GM12878 (cell line): ENCODE measurements at regions not wholly inside any gene's neighbourhood (a gene's known extent, or its start where the extent isn't known, plus 50 kb on each side); places are given as distances from the start of the nearest gene placed in this dataset.

Experiments
- ATAC-seq: fragments of 200-7000 bp; cut with Tn5 transposase; 3 replicates; pipeline ENCODE4 v1.9.1; 2020; ENCODE audit warnings: mild to moderate bottlenecking, moderate library complexity
- BruUV-seq: library from RNA; stranded (reverse); fragments of 400-500 nt; replicated peaks from 2 replicates; lab custom pipeline; 2021; lab: Mats Ljungman, UMichigan
- CTCF ChIA-PET: fragments of 300-600 bp; sonication (Branson Sonifier 250); formaldehyde crosslinking; extraction: SDS; loops from one replicate; lab custom pipeline; 2021; ENCODE audit warnings: inconsistent platforms; lab: Yijun Ruan, JAX
- POLR2A ChIA-PET: fragments of 350-600 bp; formaldehyde crosslinking; extraction: SDS; loops from one replicate; lab custom pipeline; 2021; ENCODE audit warnings: inconsistent platforms; lab: Charles Lee
- RAD21 ChIA-PET: fragments of 300-600 bp; sonication (Branson Sonifier 250); formaldehyde crosslinking; loops from one replicate; lab custom pipeline; 2023; ENCODE audit warnings: antibody characterized with exemption; ENCODE audit not compliant: unreplicated experiment; lab: Charles Lee
- SMC1A ChIA-PET: fragments of 300-600 bp; sonication (Branson Sonifier 250); formaldehyde crosslinking; loops from one replicate; lab custom pipeline; 2023; ENCODE audit not compliant: unreplicated experiment, uncharacterized antibody; lab: Charles Lee
- DNase-seq: peaks from one replicate; pipeline ENCODE4 v3.0.0-alpha.2; 2011; ENCODE audit warnings: low read depth, low spot score
- FAIRE-seq: peaks from 3 replicates; lab custom pipeline; 2011; peaks lifted over from hg19 to GRCh38; lab: Jason Lieb, UNC
- H2AFZ ChIP-seq: 2 replicates; pipeline ENCODE4 v1.6.0; 2011; ENCODE audit warnings: low read depth, low read length, control low read depth; ENCODE audit not compliant: control insufficient read depth
- H3K27ac ChIP-seq: 2 replicates; pipeline ENCODE4 v1.5.1; 2011; ENCODE audit warnings: control low read depth; ENCODE audit not compliant: control insufficient read depth, insufficient read depth
- H3K27me3 ChIP-seq, 2 experiments: replicated peaks in 1 of 2; 2 replicates each; pipeline versions ENCODE4 v1.6.0 to v1.6.1; 2011; ENCODE audit warnings: low read length in 1 of 2; ENCODE audit not compliant: control insufficient read depth in 2 of 2, insufficient read depth in 2 of 2
- H3K36me3 ChIP-seq, 2 experiments: 2 replicates each; pipeline ENCODE4 v1.5.1; 2011; ENCODE audit warnings: low read length in 1 of 2; ENCODE audit not compliant: control insufficient read depth in 2 of 2, insufficient read depth in 2 of 2
- H3K4me1 ChIP-seq: 2 replicates; pipeline ENCODE4 v1.6.1; 2011; ENCODE audit warnings: mild to moderate bottlenecking, low read length, moderate library complexity, mixed read lengths; ENCODE audit not compliant: control insufficient read depth, insufficient read depth
- H3K4me2 ChIP-seq: 2 replicates; pipeline ENCODE4 v1.6.0; 2011; ENCODE audit warnings: control low read depth; ENCODE audit not compliant: control insufficient read depth, insufficient read depth
- H3K4me3 ChIP-seq: fragments of 200-600 bp; sonication (generic); 2 replicates; pipeline ENCODE4 v1.5.1; 2016
- H3K79me2 ChIP-seq: 2 replicates; pipeline ENCODE4 v1.6.0; 2011; ENCODE audit warnings: low read length; ENCODE audit not compliant: control insufficient read depth, insufficient read depth
- H3K9ac ChIP-seq: 2 replicates; pipeline ENCODE4 v1.8.0; 2011; ENCODE audit warnings: low read length, control low read depth, mixed read lengths; ENCODE audit not compliant: control insufficient read depth, insufficient read depth
- H3K9me3 ChIP-seq: replicated peaks from 3 replicates; pipeline ENCODE4 v1.5.1; 2011; ENCODE audit warnings: mild to moderate bottlenecking, low read length; ENCODE audit not compliant: control insufficient read depth, insufficient read depth
- H4K20me1 ChIP-seq: 2 replicates; pipeline ENCODE4 v1.6.0; 2011; ENCODE audit not compliant: control insufficient read depth, insufficient read depth
- ATF7 ChIP-seq: fragments of 450-650 bp; IDR thresholded peaks from 2 replicates; pipeline ENCODE4 v1.6.1; 2016; ENCODE audit warnings: low read depth, mild to moderate bottlenecking
- BHLHE40 ChIP-seq, 2 experiments: fragments of 450-650 bp in 1 of 2; IDR thresholded peaks; 2 replicates each; pipeline ENCODE4 v1.6.1; 2011 to 2017; ENCODE audit warnings: low read depth in 2 of 2, borderline replicate concordance in 1 of 2, improper control_type of control experiment in 1 of 2, low read length in 1 of 2, mild to moderate bottlenecking in 1 of 2
- CREM ChIP-seq: IDR thresholded peaks from 2 replicates; pipeline ENCODE4 v1.6.1; 2014; ENCODE audit warnings: antibody characterized with exemption, low read depth
- EGR1 ChIP-seq, 2 experiments: IDR thresholded peaks; 1 replicate in 1 of 2; 2 replicates in 1 of 2; pipeline ENCODE4 v1.6.1; 2011 to 2012; ENCODE audit warnings: low read depth in 2 of 2, low read length in 2 of 2, borderline replicate concordance in 1 of 2, mild to moderate bottlenecking in 1 of 2, moderate library complexity in 1 of 2
- GABPA ChIP-seq: IDR thresholded peaks from 2 replicates; pipeline ENCODE4 v1.6.1; 2014; ENCODE audit warnings: antibody characterized with exemption, low read depth, mild to moderate bottlenecking, inconsistent platforms
- IRF4 ChIP-seq: IDR thresholded peaks from 2 replicates; pipeline ENCODE4 v1.6.1; 2011; ENCODE audit warnings: low read depth, low read length
- MEF2A ChIP-seq: IDR thresholded peaks from 2 replicates; pipeline ENCODE4 v1.6.1; 2011; ENCODE audit warnings: low read depth, mild to moderate bottlenecking, low read length, moderate library complexity; ENCODE audit not compliant: insufficient read depth
- MTA3 ChIP-seq: IDR thresholded peaks from 2 replicates; pipeline ENCODE4 v1.6.1; 2012; ENCODE audit warnings: low read length, inconsistent platforms, borderline replicate concordance
- NFYB ChIP-seq: IDR thresholded peaks from 2 replicates; pipeline ENCODE4 v1.6.1; 2011; ENCODE audit warnings: low read depth, mild to moderate bottlenecking, low read length, improper control_type of control experiment, moderate library complexity; ENCODE audit not compliant: insufficient read depth
- NR2C1 ChIP-seq: fragments of 450-650 bp; IDR thresholded peaks from 2 replicates; pipeline ENCODE4 v1.6.1; 2017; ENCODE audit warnings: antibody characterized with exemption, mild to moderate bottlenecking, moderate library complexity
- PAX8 ChIP-seq: fragments of 450-650 bp; IDR thresholded peaks from 2 replicates; pipeline ENCODE4 v1.6.1; 2017; ENCODE audit warnings: mild to moderate bottlenecking, moderate library complexity
- POLR2A ChIP-seq: IDR thresholded peaks from 2 replicates; pipeline ENCODE4 v1.6.1; 2011; ENCODE audit warnings: low read depth, mild to moderate bottlenecking, low read length
- RAD51 ChIP-seq: fragments of 450-650 bp; IDR thresholded peaks from 2 replicates; pipeline ENCODE4 v1.6.1; 2016; ENCODE audit warnings: moderate library complexity, mild to moderate bottlenecking, inconsistent platforms
- SREBF2 ChIP-seq: IDR thresholded peaks from 2 replicates; pipeline ENCODE4 v1.6.1; 2012; ENCODE audit warnings: mild to moderate bottlenecking, low read length
- SUZ12 ChIP-seq: fragments of 200-600 bp; sonication (generic); IDR thresholded peaks from one replicate; pipeline ENCODE4 v1.6.1; 2018; ENCODE audit warnings: antibody characterized with exemption, mild to moderate bottlenecking; ENCODE audit not compliant: unreplicated experiment
- TARDBP ChIP-seq: IDR thresholded peaks from 2 replicates; pipeline ENCODE4 v1.6.1; 2016; ENCODE audit warnings: borderline replicate concordance
- ZNF217 ChIP-seq: fragments of 450-650 bp; IDR thresholded peaks from 2 replicates; pipeline ENCODE4 v1.6.1; 2017; ENCODE audit warnings: antibody characterized with exemption, mild to moderate bottlenecking
- ZNF24 ChIP-seq: fragments of 450-650 bp; IDR thresholded peaks from 2 replicates; pipeline ENCODE4 v1.6.1; 2017; ENCODE audit warnings: antibody characterized with exemption, mild to moderate bottlenecking
- WGBS: methylation state at CpG from one replicate; pipeline ENCODE4 v1.1.6; 2016; ENCODE audit warnings: low lambda C conversion rate; ENCODE audit not compliant: insufficient replicate concordance, insufficient coverage; ENCODE audit errors: missing lambda C conversion rate; 5-methylcytosine and 5-hydroxymethylcytosine counted together
- in situ Hi-C: fragments of 300-500 bp; cut with MboI; formaldehyde crosslinking; loops from 9 replicates; pipeline ENCODE4 v1.14.3; 2018; ENCODE audit warnings: mixed read lengths
- intact Hi-C: fragments of 100-400 bp; cut with micrococcal nuclease; formaldehyde crosslinking; loops from one replicate; pipeline ENCODE4 v1.14.2; 2022; ENCODE audit not compliant: unreplicated experiment
- TF ChIP-seq, protein P1 (sequence below): fragments of 450-650 bp; IDR thresholded peaks from 2 replicates; pipeline ENCODE4 v1.6.1; 2017; ENCODE audit warnings: mild to moderate bottlenecking, low read depth, inconsistent platforms; ENCODE audit not compliant: poor library complexity, severe bottlenecking
- TF ChIP-seq, protein P2 (sequence below): IDR thresholded peaks from 2 replicates; pipeline ENCODE4 v1.6.1; 2012; ENCODE audit warnings: low read depth, low read length, improper control_type of control experiment

DNA sequence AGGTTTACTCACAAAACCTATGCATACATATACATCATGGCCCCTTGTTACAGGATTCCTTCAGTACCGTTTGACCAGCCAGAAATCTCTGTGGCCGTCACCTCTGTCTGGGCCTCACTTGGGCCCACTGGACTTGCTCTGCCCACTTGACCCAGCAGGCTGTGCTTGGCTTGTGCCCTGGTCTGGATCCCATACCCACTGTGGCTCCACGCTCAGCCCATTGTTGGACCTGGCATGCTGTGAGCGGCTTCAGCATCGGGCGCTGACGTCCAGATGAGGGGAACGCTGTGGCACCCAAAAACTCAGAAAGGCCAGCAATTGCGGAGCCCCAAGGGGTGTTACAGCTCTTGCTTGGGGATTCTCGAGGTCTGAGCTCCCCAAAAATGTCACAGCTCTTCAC lies 733.6 kb downstream of the PLOD2 start:
- Histone ChIP-seq H3K27ac (no peak overlapping the region), H3K4me1 (no peaks in the 10 kb centered on the region), H4K20me1 (no peaks in the 10 kb centered on the region), H3K79me2 (no peaks in the 10 kb centered on the region), H3K4me3 (no peak overlapping the region), H3K36me3 (no peaks in the 10 kb centered on the region), H3K9ac (no peak overlapping the region), H3K4me2 (no peak overlapping the region), H3K27me3 (no peaks in the 10 kb centered on the region), H2AFZ (no peak overlapping the region), H3K9me3 (no peaks in the 10 kb centered on the region)
- TF ChIP-seq GABPA (no peak), EGR1 (IDR thresholded peaks at IDR 0.05; ENCODE audit: borderline replicate concordance in 1 of 2, low read depth in 2 of 2, low read length in 2 of 2) (no peak), CREM (no peak), TARDBP (no peak), MEF2A (no peak), SUZ12 (no peak), POLR2A (no peak), NFYB (no peak), ZNF24 (no peak), IRF4 (no peak), MTA3 (no peak), BHLHE40 (IDR thresholded peaks at IDR 0.05; ENCODE audit: borderline replicate concordance in 1 of 2, low read depth in 2 of 2, low read length in 1 of 2) (no peak), ATF7 (no peak), RAD51 (no peak), PAX8 (no peak), NR2C1 (no peak), SREBF2 (no peak), ZNF217 (no peak)
- TF ChIP-seq, protein P1, sequence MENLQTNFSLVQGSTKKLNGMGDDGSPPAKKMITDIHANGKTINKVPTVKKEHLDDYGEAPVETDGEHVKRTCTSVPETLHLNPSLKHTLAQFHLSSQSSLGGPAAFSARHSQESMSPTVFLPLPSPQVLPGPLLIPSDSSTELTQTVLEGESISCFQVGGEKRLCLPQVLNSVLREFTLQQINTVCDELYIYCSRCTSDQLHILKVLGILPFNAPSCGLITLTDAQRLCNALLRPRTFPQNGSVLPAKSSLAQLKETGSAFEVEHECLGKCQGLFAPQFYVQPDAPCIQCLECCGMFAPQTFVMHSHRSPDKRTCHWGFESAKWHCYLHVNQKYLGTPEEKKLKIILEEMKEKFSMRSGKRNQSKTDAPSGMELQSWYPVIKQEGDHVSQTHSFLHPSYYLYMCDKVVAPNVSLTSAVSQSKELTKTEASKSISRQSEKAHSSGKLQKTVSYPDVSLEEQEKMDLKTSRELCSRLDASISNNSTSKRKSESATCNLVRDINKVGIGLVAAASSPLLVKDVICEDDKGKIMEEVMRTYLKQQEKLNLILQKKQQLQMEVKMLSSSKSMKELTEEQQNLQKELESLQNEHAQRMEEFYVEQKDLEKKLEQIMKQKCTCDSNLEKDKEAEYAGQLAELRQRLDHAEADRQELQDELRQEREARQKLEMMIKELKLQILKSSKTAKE: no peak
- TF ChIP-seq, protein P2, sequence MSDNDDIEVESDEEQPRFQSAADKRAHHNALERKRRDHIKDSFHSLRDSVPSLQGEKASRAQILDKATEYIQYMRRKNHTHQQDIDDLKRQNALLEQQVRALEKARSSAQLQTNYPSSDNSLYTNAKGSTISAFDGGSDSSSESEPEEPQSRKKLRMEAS: no peak
- DNase-seq (no peak), FAIRE-seq (no peak), ATAC-seq (no peak)
- intact Hi-C loops: no loop called here
- CTCF ChIA-PET: no interaction called here
- no TSS peak for BruUV-seq
- RAD21 ChIA-PET: no interaction called here
- SMC1A ChIA-PET: no interaction called here
- WGBS: 50% methylated on average over 10 of the region's 10 CpGs
- in situ Hi-C loops: no loop called here
- POLR2A ChIA-PET: no interaction called here
